Mammary epithelial cell (primary cell): ENCODE measurements at regions not wholly inside any gene's neighbourhood (a gene's known extent, or its start where the extent isn't known, plus 50 kb on each side); places are given as distances from the start of the nearest gene placed in this dataset.
A peak's percentile ranks its signal among the peaks of the same experiment; 100 is the strongest.

Source experiments
- EZH2 ChIP-seq: IDR thresholded peaks from 2 replicates; pipeline ENCODE4 v1.6.1; 2012; ENCODE audit warnings: low read length, inconsistent platforms, borderline replicate concordance
- TF ChIP-seq, protein P1 (sequence below), 2 donors: IDR thresholded peaks in 1 of 2; conservative IDR thresholded peaks in 1 of 2; 2 replicates each; pipeline ENCODE4 v1.5.1; 2011 to 2012; ENCODE audit warnings: inconsistent platforms in 2 of 2, low read length in 2 of 2, mild to moderate bottlenecking in 2 of 2, control low read depth in 1 of 2, low read depth in 1 of 2; ENCODE audit not compliant: insufficient read depth in 1 of 2; ENCODE audit errors: extremely low read depth in 1 of 2

DNA sequence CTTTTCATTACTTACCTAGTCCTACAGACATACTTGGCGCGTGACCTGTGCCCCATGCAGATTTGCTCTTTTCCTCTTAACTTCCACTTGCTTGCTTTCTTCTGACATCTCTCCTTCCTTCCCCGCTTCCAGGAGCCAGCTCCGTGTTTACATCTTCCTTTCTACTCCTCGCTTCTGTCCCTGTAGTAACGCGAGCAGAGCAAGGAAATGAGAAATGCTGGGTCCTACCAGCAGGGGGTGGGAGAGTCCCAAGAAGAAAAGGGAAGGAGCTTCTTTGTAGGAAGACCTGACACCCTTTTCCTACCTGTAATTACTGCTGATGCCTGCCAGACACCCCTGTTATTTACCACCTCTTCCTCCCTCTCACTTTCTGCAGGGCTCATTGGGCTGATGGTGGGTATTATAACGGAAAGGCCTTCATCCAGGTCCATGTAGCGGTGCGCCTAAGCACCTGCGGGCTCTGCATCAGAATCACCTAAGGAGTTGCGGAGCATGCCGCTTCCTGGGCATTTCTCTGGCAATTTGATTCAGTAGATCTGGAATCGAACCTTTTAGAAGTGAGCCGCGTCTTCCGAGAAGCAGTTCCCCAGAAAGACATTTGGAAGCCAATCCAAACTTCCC is 1260.8 kb upstream of the WWC1 start:
- TF ChIP-seq, protein P1, sequence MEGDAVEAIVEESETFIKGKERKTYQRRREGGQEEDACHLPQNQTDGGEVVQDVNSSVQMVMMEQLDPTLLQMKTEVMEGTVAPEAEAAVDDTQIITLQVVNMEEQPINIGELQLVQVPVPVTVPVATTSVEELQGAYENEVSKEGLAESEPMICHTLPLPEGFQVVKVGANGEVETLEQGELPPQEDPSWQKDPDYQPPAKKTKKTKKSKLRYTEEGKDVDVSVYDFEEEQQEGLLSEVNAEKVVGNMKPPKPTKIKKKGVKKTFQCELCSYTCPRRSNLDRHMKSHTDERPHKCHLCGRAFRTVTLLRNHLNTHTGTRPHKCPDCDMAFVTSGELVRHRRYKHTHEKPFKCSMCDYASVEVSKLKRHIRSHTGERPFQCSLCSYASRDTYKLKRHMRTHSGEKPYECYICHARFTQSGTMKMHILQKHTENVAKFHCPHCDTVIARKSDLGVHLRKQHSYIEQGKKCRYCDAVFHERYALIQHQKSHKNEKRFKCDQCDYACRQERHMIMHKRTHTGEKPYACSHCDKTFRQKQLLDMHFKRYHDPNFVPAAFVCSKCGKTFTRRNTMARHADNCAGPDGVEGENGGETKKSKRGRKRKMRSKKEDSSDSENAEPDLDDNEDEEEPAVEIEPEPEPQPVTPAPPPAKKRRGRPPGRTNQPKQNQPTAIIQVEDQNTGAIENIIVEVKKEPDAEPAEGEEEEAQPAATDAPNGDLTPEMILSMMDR (conservative IDR thresholded peaks at IDR 0.05 in 1 of 2, IDR thresholded peaks at IDR 0.05 in 1 of 2; ENCODE audit: extremely low read depth in 1 of 2, insufficient read depth in 1 of 2, low read depth in 1 of 2, low read length in 2 of 2): peak; percentile 18 to 34
- TF ChIP-seq EZH2: no peak
